ENCODE measurements at regions not wholly inside any gene's neighbourhood (a gene's known extent, or its start where the extent isn't known, plus 50 kb on each side); places are given as distances from the start of the nearest gene placed in this dataset.

GRCh38 chr7:116332766-116333165, 122.4 kb downstream of the TES start:
- no peaks in the 10 kb centered on the region for H3K36me3 Mint-ChIP-seq (ENCODE audit: low read depth)
- H3K4me3 Mint-ChIP-seq = no peak overlapping the region
- DNase-seq = no peak
- H3K27me3 Mint-ChIP-seq = peaks cover 5% of the 10 kb centered on the region
- H3K4me1 Mint-ChIP-seq (ENCODE audit: low read depth) = no peaks in the 10 kb centered on the region
- no peak overlapping the region for H3K27ac Mint-ChIP-seq
- H3K9me3 Mint-ChIP-seq = no peaks in the 10 kb centered on the region

GRCh38 chr7:116334555-116334954, 124.2 kb downstream of the TES start:
- Mint-ChIP-seq H3K36me3 (ENCODE audit: low read depth) (no peaks in the 10 kb centered on the region), H3K9me3 (no peaks in the 10 kb centered on the region), H3K4me1 (ENCODE audit: low read depth) (no peaks in the 10 kb centered on the region), H3K27me3 (peaks cover 7% of the 10 kb centered on the region), H3K27ac (no peak overlapping the region), H3K4me3 (no peak overlapping the region)
- DNase-seq = no peak

GRCh38 chr7:116337018-116337417, 126.7 kb downstream of the TES start:
- no peak for DNase-seq
- Mint-ChIP-seq H3K36me3 (ENCODE audit: low read depth) (no peaks in the 10 kb centered on the region), H3K4me1 (ENCODE audit: low read depth) (peaks cover 5% of the 10 kb centered on the region), H3K9me3 (no peaks in the 10 kb centered on the region), H3K4me3 (no peak overlapping the region), H3K27me3 (peaks cover 9% of the 10 kb centered on the region), H3K27ac (no peak overlapping the region)

- H3K4me1 Mint-ChIP-seq (ENCODE audit: low read depth) = peaks cover 8% of the 10 kb centered on the region
- peaks cover 7% of the 10 kb centered on the region for H3K27me3 Mint-ChIP-seq
- no peak for DNase-seq
- H3K36me3 Mint-ChIP-seq (ENCODE audit: low read depth) = no peaks in the 10 kb centered on the region
- no peaks in the 10 kb centered on the region for H3K9me3 Mint-ChIP-seq
- H3K4me3 Mint-ChIP-seq = no peak overlapping the region
- no peak overlapping the region for H3K27ac Mint-ChIP-seq
Measured at GRCh38 chr7:116337800-116338199, 127.5 kb downstream of the TES start.

- Mint-ChIP-seq H3K36me3 (ENCODE audit: low read depth) (no peaks in the 10 kb centered on the region), H3K9me3 (no peaks in the 10 kb centered on the region), H3K27ac (no peak overlapping the region), H3K4me3 (no peak overlapping the region), H3K4me1 (ENCODE audit: low read depth) (peaks cover 8% of the 10 kb centered on the region), H3K27me3 (peaks cover 15% of the 10 kb centered on the region)
- DNase-seq = no peak
Measured at GRCh38 chr7:116339564-116339963, 129.2 kb downstream of the TES start.

GRCh38 chr7:116340201-116340847, 130.0 kb downstream of the TES start:
- Mint-ChIP-seq H3K9me3 (no peaks in the 10 kb centered on the region), H3K27ac (no peak overlapping the region), H3K36me3 (ENCODE audit: low read depth) (no peaks in the 10 kb centered on the region), H3K4me1 (ENCODE audit: low read depth) (peaks cover 8% of the 10 kb centered on the region), H3K27me3 (peaks cover 15% of the 10 kb centered on the region), H3K4me3 (no peak overlapping the region)
- no peak for DNase-seq

- H3K36me3 Mint-ChIP-seq (ENCODE audit: low read depth) = no peaks in the 10 kb centered on the region
- no peak for DNase-seq
- H3K9me3 Mint-ChIP-seq = no peaks in the 10 kb centered on the region
- H3K27ac Mint-ChIP-seq = no peak overlapping the region
- H3K4me3 Mint-ChIP-seq = no peak overlapping the region
- H3K4me1 Mint-ChIP-seq (ENCODE audit: low read depth) = peaks cover 8% of the 10 kb centered on the region
- H3K27me3 Mint-ChIP-seq = peaks cover 15% of the 10 kb centered on the region
Measured at GRCh38 chr7:116340943-116341907, 130.9 kb downstream of the TES start.

- peaks cover 15% of the 10 kb centered on the region for H3K27me3 Mint-ChIP-seq
- no peaks in the 10 kb centered on the region for H3K9me3 Mint-ChIP-seq
- no peak overlapping the region for H3K4me3 Mint-ChIP-seq
Measured at GRCh38 chr7:116342125-116342524, 131.8 kb downstream of the TES start.

GRCh38 chr7:116347151-116347832, 137.0 kb downstream of the TES start:
- no peak for DNase-seq
- Mint-ChIP-seq H3K9me3 (no peaks in the 10 kb centered on the region), H3K36me3 (ENCODE audit: low read depth) (no peaks in the 10 kb centered on the region), H3K4me3 (no peak overlapping the region), H3K27me3 (peaks cover 8% of the 10 kb centered on the region), H3K4me1 (ENCODE audit: low read depth) (no peaks in the 10 kb centered on the region), H3K27ac (no peak overlapping the region)

More at GRCh38 chr7:116342125-116342524, 131.8 kb downstream of the TES start:
- no peak for DNase-seq
- no peak overlapping the region for H3K27ac Mint-ChIP-seq
- no peaks in the 10 kb centered on the region for H3K36me3 Mint-ChIP-seq (ENCODE audit: low read depth)
- peaks cover 8% of the 10 kb centered on the region for H3K4me1 Mint-ChIP-seq (ENCODE audit: low read depth)

- peaks cover 4% of the 10 kb centered on the region for H3K27me3 Mint-ChIP-seq
- DNase-seq = no peak
- no peaks in the 10 kb centered on the region for H3K36me3 Mint-ChIP-seq (ENCODE audit: low read depth)
- no peak overlapping the region for H3K4me3 Mint-ChIP-seq
- no peaks in the 10 kb centered on the region for H3K9me3 Mint-ChIP-seq
- no peak overlapping the region for H3K27ac Mint-ChIP-seq
- no peaks in the 10 kb centered on the region for H3K4me1 Mint-ChIP-seq (ENCODE audit: low read depth)
Measured at GRCh38 chr7:116348346-116348745, 138.0 kb downstream of the TES start.

- peaks cover 15% of the 10 kb centered on the region for H3K27me3 Mint-ChIP-seq
- H3K36me3 Mint-ChIP-seq (ENCODE audit: low read depth) = no peaks in the 10 kb centered on the region
- no peak overlapping the region for H3K4me3 Mint-ChIP-seq
- no peak for DNase-seq
- H3K9me3 Mint-ChIP-seq = no peaks in the 10 kb centered on the region
- no peak overlapping the region for H3K27ac Mint-ChIP-seq
- no peaks in the 10 kb centered on the region for H3K4me1 Mint-ChIP-seq (ENCODE audit: low read depth)
Measured at GRCh38 chr7:116351966-116352365, 141.6 kb downstream of the TES start.

GRCh38 chr7:116353647-116354046, 143.3 kb downstream of the TES start:
- Mint-ChIP-seq H3K4me1 (ENCODE audit: low read depth) (no peaks in the 10 kb centered on the region), H3K27me3 (peaks cover 15% of the 10 kb centered on the region), H3K4me3 (no peak overlapping the region), H3K9me3 (no peaks in the 10 kb centered on the region), H3K36me3 (ENCODE audit: low read depth) (no peaks in the 10 kb centered on the region), H3K27ac (no peak overlapping the region)
- DNase-seq = no peak

GRCh38 chr7:116354171-116354545, 143.8 kb downstream of the TES start:
- peaks cover 15% of the 10 kb centered on the region for H3K27me3 Mint-ChIP-seq
- no peaks in the 10 kb centered on the region for H3K4me1 Mint-ChIP-seq (ENCODE audit: low read depth)
- H3K27ac Mint-ChIP-seq = no peak overlapping the region
- H3K4me3 Mint-ChIP-seq = no peak overlapping the region
- no peak for DNase-seq
- no peaks in the 10 kb centered on the region for H3K36me3 Mint-ChIP-seq (ENCODE audit: low read depth)
- H3K9me3 Mint-ChIP-seq = no peaks in the 10 kb centered on the region

GRCh38 chr7:116354546-116355423, 144.4 kb downstream of the TES start:
- peaks cover 15% of the 10 kb centered on the region for H3K27me3 Mint-ChIP-seq
- H3K36me3 Mint-ChIP-seq (ENCODE audit: low read depth) = no peaks in the 10 kb centered on the region
- no peaks in the 10 kb centered on the region for H3K4me1 Mint-ChIP-seq (ENCODE audit: low read depth)
- H3K27ac Mint-ChIP-seq = no peak overlapping the region
- DNase-seq = no peak
- no peak overlapping the region for H3K4me3 Mint-ChIP-seq
- H3K9me3 Mint-ChIP-seq = no peaks in the 10 kb centered on the region

Data from activated T-cell treated with anti-CD3 and anti-CD28 coated beads, Interleukin-2, amount 50 U/mL, for 24 hours (primary cell).